HG03354 (cell line): ENCODE measurements at regions not wholly inside any gene's neighbourhood (a gene's known extent, or its start where the extent isn't known, plus 50 kb on each side); places are given as distances from the start of the nearest gene placed in this dataset.

Experiments
- ATAC-seq: cut with Tn5 transposase; IDR thresholded peaks from one replicate; pipeline ENCODE4 v1.9.1; 2021; ENCODE audit warnings: mild to moderate bottlenecking; ENCODE audit not compliant: unreplicated experiment, poor library complexity, severe bottlenecking

- ATAC-seq = no peak
Measured at GRCh38 chr6:15961635-15962448, 167.0 kb upstream of the MYLIP start.

GRCh38 chr6:15960740-15961634 is 167.9 kb upstream of the MYLIP start:
- ATAC-seq = no peak

- ATAC-seq = no peak
Measured at GRCh38 chr6:15957655-15958169, 171.2 kb upstream of the MYLIP start.

GRCh38 chr6:15956205-15957106 is 172.4 kb upstream of the MYLIP start:
- no peak for ATAC-seq

- no peak for ATAC-seq
Measured at GRCh38 chr6:15955484-15955883, 173.4 kb upstream of the MYLIP start.

GRCh38 chr6:15953152-15953880 is 175.6 kb upstream of the MYLIP start:
- no peak for ATAC-seq

- ATAC-seq = no peak
Measured at GRCh38 chr6:15952231-15953151, 176.4 kb upstream of the MYLIP start.

GRCh38 chr6:15950962-15951569 is 177.8 kb upstream of the MYLIP start:
- no peak for ATAC-seq

- no peak for ATAC-seq
Measured at GRCh38 chr6:15949982-15950381, 178.9 kb upstream of the MYLIP start.

- ATAC-seq = no peak
Measured at GRCh38 chr6:15948930-15949900, 179.7 kb upstream of the MYLIP start.

GRCh38 chr6:15947923-15948322 is 181.0 kb upstream of the MYLIP start:
- ATAC-seq = no peak

GRCh38 chr6:15947436-15947835 is 181.4 kb upstream of the MYLIP start:
- ATAC-seq = no peak

GRCh38 chr6:15946701-15947385 is 182.0 kb upstream of the MYLIP start:
- no peak for ATAC-seq

GRCh38 chr6:15945593-15946159 is 183.2 kb upstream of the MYLIP start:
- ATAC-seq = no peak

GRCh38 chr6:15943423-15943822 is 185.5 kb upstream of the MYLIP start:
- ATAC-seq = no peak

GRCh38 chr6:15941168-15941567 is 187.7 kb upstream of the MYLIP start:
- ATAC-seq = no peak
